ENCODE measurements at regions not wholly inside any gene's neighbourhood (a gene's known extent, or its start where the extent isn't known, plus 50 kb on each side); places are given as distances from the start of the nearest gene placed in this dataset.

GRCh38 chr10:91345716-91346115, 64.4 kb upstream of the HECTD2 start:
- no peak overlapping the region for H3K9ac ChIP-seq (ENCODE audit: low read length)
- no peak overlapping the region for H3K4me2 ChIP-seq (replicated peaks; ENCODE audit: low read depth, low read length, poor library complexity, severe bottlenecking)
- H3K4me3 ChIP-seq (ENCODE audit: control extremely low read depth in 1 of 5, extremely low read depth in 1 of 5, insufficient read depth in 1 of 5, low read depth in 2 of 5, low read length in 4 of 5), result no peak overlapping the region
- no peaks in the 10 kb centered on the region for H3K27me3 Mint-ChIP-seq
- no peak for TF ChIP-seq CTCF (IDR thresholded peaks at IDR 0.05)
- TF ChIP-seq EZH2 (IDR thresholded peaks at IDR 0.05; ENCODE audit: borderline replicate concordance, insufficient read depth, low read depth, low read length, poor library complexity, severe bottlenecking), result no peak
- ChIA-PET CTCF (no interaction called here), POLR2A (no interaction called here)
- H3K27me3 ChIP-seq (replicated peaks in 1 of 4; ENCODE audit: control extremely low read depth in 1 of 4, control insufficient read depth in 3 of 4, insufficient read depth in 4 of 4, low read length in 3 of 4), result no peaks in the 10 kb centered on the region
- H3K27ac Mint-ChIP-seq, result no peak overlapping the region
- ATAC-seq (ENCODE audit: low read depth), result no peak
- no peak overlapping the region for H3K4me3 Mint-ChIP-seq
- H3K4me1 ChIP-seq (ENCODE audit: control insufficient read depth in 2 of 2, insufficient read depth in 2 of 2, low read length in 2 of 2), result no peaks in the 10 kb centered on the region
- no peaks in the 10 kb centered on the region for H3K4me1 Mint-ChIP-seq
- no peaks in the 10 kb centered on the region for H3K9me3 ChIP-seq (ENCODE audit: control extremely low read depth in 1 of 3, control insufficient read depth in 2 of 3, insufficient read depth in 1 of 3, low read length in 2 of 3)
- no peaks in the 10 kb centered on the region for H3K79me2 ChIP-seq (ENCODE audit: control insufficient read depth, insufficient read depth, low read length)
- no CpG with 5 or more reads among the region's 2 CpGs for whole genome bisulfite sequencing (ENCODE audit: insufficient coverage)
- no peaks in the 10 kb centered on the region for H3K9me3 Mint-ChIP-seq (ENCODE audit: insufficient read depth)
- intact Hi-C loops (cut with micrococcal nuclease), result no loop called here
- no peak overlapping the region for H3K27ac ChIP-seq (ENCODE audit: low read length in 2 of 2)
- no peak for DNase-seq
- no peaks in the 10 kb centered on the region for H3K36me3 ChIP-seq (replicated peaks in 1 of 2; ENCODE audit: control extremely low read depth in 1 of 2, control insufficient read depth in 1 of 2, extremely low read depth in 1 of 2, insufficient read depth in 2 of 2, low read length in 1 of 2)
- H4K20me1 ChIP-seq (ENCODE audit: control insufficient read depth, insufficient read depth, low read length, poor library complexity, severe bottlenecking), result no peaks in the 10 kb centered on the region
- H2AFZ ChIP-seq (ENCODE audit: insufficient read depth, low read depth, low read length, poor library complexity, severe bottlenecking), result no peak overlapping the region

- TF ChIP-seq EZH2 (IDR thresholded peaks at IDR 0.05; ENCODE audit: borderline replicate concordance, insufficient read depth, low read depth, low read length, poor library complexity, severe bottlenecking), result no peak
- TF ChIP-seq CTCF (IDR thresholded peaks at IDR 0.05), result no peak
- Histone ChIP-seq H3K9ac (ENCODE audit: low read length) (no peak overlapping the region), H3K36me3 (replicated peaks in 1 of 2; ENCODE audit: control extremely low read depth in 1 of 2, control insufficient read depth in 1 of 2, extremely low read depth in 1 of 2, insufficient read depth in 2 of 2, low read length in 1 of 2) (no peaks in the 10 kb centered on the region), H4K20me1 (ENCODE audit: control insufficient read depth, insufficient read depth, low read length, poor library complexity, severe bottlenecking) (no peaks in the 10 kb centered on the region), H3K27me3 (replicated peaks in 1 of 4; ENCODE audit: control extremely low read depth in 1 of 4, control insufficient read depth in 3 of 4, insufficient read depth in 4 of 4, low read length in 3 of 4) (no peaks in the 10 kb centered on the region), H2AFZ (ENCODE audit: insufficient read depth, low read depth, low read length, poor library complexity, severe bottlenecking) (no peak overlapping the region), H3K4me2 (replicated peaks; ENCODE audit: low read depth, low read length, poor library complexity, severe bottlenecking) (no peak overlapping the region), H3K9me3 (ENCODE audit: control extremely low read depth in 1 of 3, control insufficient read depth in 2 of 3, insufficient read depth in 1 of 3, low read length in 2 of 3) (no peaks in the 10 kb centered on the region), H3K79me2 (ENCODE audit: control insufficient read depth, insufficient read depth, low read length) (no peaks in the 10 kb centered on the region), H3K4me3 (ENCODE audit: control extremely low read depth in 1 of 5, extremely low read depth in 1 of 5, insufficient read depth in 1 of 5, low read depth in 2 of 5, low read length in 4 of 5) (no peak overlapping the region), H3K27ac (ENCODE audit: low read length in 2 of 2) (no peak overlapping the region), H3K4me1 (ENCODE audit: control insufficient read depth in 2 of 2, insufficient read depth in 2 of 2, low read length in 2 of 2) (no peaks in the 10 kb centered on the region)
- H3K4me1 Mint-ChIP-seq, result no peaks in the 10 kb centered on the region
- DNase-seq, result no peak
- WGBS (ENCODE audit: insufficient coverage), result no CpG with 5 or more reads among the region's 1 CpG
- no peak overlapping the region for H3K27ac Mint-ChIP-seq
- intact Hi-C loops (cut with micrococcal nuclease), result no loop called here
- H3K4me3 Mint-ChIP-seq, result no peak overlapping the region
- H3K9me3 Mint-ChIP-seq (ENCODE audit: insufficient read depth), result no peaks in the 10 kb centered on the region
- POLR2A ChIA-PET, result no interaction called here
- no peak for ATAC-seq (ENCODE audit: low read depth)
- no peaks in the 10 kb centered on the region for H3K27me3 Mint-ChIP-seq
- CTCF ChIA-PET, result no interaction called here
Measured at GRCh38 chr10:91347529-91347928, 62.6 kb upstream of the HECTD2 start.

Data from B cell (primary cell).